ENCODE measurements at regions not wholly inside any gene's neighbourhood (a gene's known extent, or its start where the extent isn't known, plus 50 kb on each side); places are given as distances from the start of the nearest gene placed in this dataset.

DNA sequence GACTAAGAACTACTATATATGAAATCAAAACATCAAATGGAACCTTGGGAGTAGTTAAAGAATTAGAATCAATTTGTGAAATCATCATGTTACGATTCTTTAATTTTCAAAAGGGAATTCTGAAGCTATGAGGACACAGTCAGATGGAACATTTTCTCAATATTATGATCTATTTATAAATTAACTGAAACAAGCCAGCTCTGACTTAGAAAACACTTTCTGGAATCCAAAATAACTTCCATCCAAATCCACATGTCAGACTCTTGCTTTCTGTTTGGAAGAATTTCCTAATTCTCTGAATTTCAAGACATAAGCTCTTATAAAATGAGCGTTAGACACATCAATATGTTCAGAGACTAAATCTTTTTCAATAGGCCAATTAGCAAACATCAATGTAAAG is 737.7 kb upstream of the SOX9 start:
- ATAC-seq (ENCODE audit: low read depth) (no peak), DNase-seq (no peak)
- H2BK120ac ChIP-seq (ENCODE audit: low read depth, low read length), result no peak overlapping the region
- H3K14ac ChIP-seq (replicated peaks; ENCODE audit: low read depth, low read length), result no peak overlapping the region
- H2BK5ac ChIP-seq (ENCODE audit: low read depth, low read length, poor library complexity, severe bottlenecking), result no peak overlapping the region
- no CpG with 5 or more reads among the region's 2 CpGs for WGBS, 2 experiments (ENCODE audit: extremely low coverage in 2 of 2, insufficient read length in 1 of 2)
- no peak overlapping the region for H3K4ac ChIP-seq (ENCODE audit: low read depth, low read length)
- no peak overlapping the region for H4K5ac ChIP-seq (ENCODE audit: low read depth, low read length)
- no peak for TF ChIP-seq FOS (IDR thresholded peaks at IDR 0.05; ENCODE audit: low read depth, low read length)
- TF ChIP-seq MAZ (IDR thresholded peaks at IDR 0.05; ENCODE audit: borderline replicate concordance, low read depth, low read length), result no peak
- no peak for TF ChIP-seq RFX5 (IDR thresholded peaks at IDR 0.05; ENCODE audit: low read depth, low read length)
- H3K4me2 ChIP-seq (ENCODE audit: low read depth, low read length), result no peak overlapping the region
- CTCF ChIA-PET, result interaction anchor here (0.6 kb wide), 1 partner anchor 48 kb away, joined by 3 read pairs; no protein-coding TSS in a partner anchor
- H4K20me1 ChIP-seq (ENCODE audit: insufficient read depth, low read length), result no peaks in the 10 kb centered on the region
- H3K9me1 ChIP-seq (ENCODE audit: insufficient read depth, low read length), result no peaks in the 10 kb centered on the region
- intact Hi-C loops (cut with micrococcal nuclease) (no loop called here), dilution Hi-C loops (cut with HindIII; ENCODE audit: low sequenced_read_pairs, unreplicated experiment) (no loop called here), in situ Hi-C loops (cut with MboI; ENCODE audit: low sequenced_read_pairs) (no loop called here)
- no TSS peak for BruUV-seq (replicated peaks)
- H4K91ac ChIP-seq (ENCODE audit: insufficient read depth, low read depth, low read length), result no peak overlapping the region
- no peak overlapping the region for H3K4me3 ChIP-seq (ENCODE audit: insufficient read depth, low read depth, low read length)
- H3K27ac ChIP-seq (ENCODE audit: insufficient read depth, low read length), result no peak overlapping the region
- no peak overlapping the region for H2BK15ac ChIP-seq (ENCODE audit: low read depth, low read length)
- H4K8ac ChIP-seq (ENCODE audit: low read depth in 2 of 2, low read length in 2 of 2), result no peak overlapping the region
- POLR2A ChIA-PET (ENCODE audit: unreplicated experiment), result interaction anchor here (0.6 kb wide), 1 partner anchor 17 kb away, joined by 3 read pairs; no protein-coding TSS in a partner anchor
- H2AK5ac ChIP-seq (ENCODE audit: low read depth, low read length), result no peak overlapping the region
- no peak overlapping the region for H2BK20ac ChIP-seq (ENCODE audit: low read depth, low read length)
- H2AFZ ChIP-seq (replicated peaks; ENCODE audit: low read length, poor library complexity), result no peak overlapping the region
- H2AK9ac ChIP-seq (replicated peaks; ENCODE audit: low read depth, low read length, poor library complexity), result no peak overlapping the region
- no peaks in the 10 kb centered on the region for H3K36me3 ChIP-seq (ENCODE audit: control insufficient read depth, insufficient read depth, low read length)
- no peaks in the 10 kb centered on the region for H3K27me3 ChIP-seq (ENCODE audit: control insufficient read depth, insufficient read depth, low read length)
- H3K18ac ChIP-seq (ENCODE audit: low read depth, low read length), result no peak overlapping the region
- H3K9me3 ChIP-seq (ENCODE audit: control insufficient read depth, insufficient read depth, low read length), result no peaks in the 10 kb centered on the region; the same call in 1 of the 2 replicates
- no peaks in the 10 kb centered on the region for H3K4me1 ChIP-seq (ENCODE audit: control insufficient read depth, insufficient read depth, low read length)
- H3K23ac ChIP-seq (ENCODE audit: low read depth, low read length), result no peak overlapping the region
- no peak overlapping the region for H3K9ac ChIP-seq (ENCODE audit: low read depth, low read length)
- H3K56ac ChIP-seq (ENCODE audit: extremely low read depth, insufficient read depth, low read length), result no peak overlapping the region
- no peaks in the 10 kb centered on the region for H3K79me1 ChIP-seq (ENCODE audit: low read depth in 1 of 2, low read length in 2 of 2)

Data from IMR-90 (cell line).